CD14-positive monocyte (primary cell): ENCODE measurements at regions not wholly inside any gene's neighbourhood (a gene's known extent, or its start where the extent isn't known, plus 50 kb on each side); places are given as distances from the start of the nearest gene placed in this dataset.

ENCODE experiments used
- DNase-seq, 3 donors: peaks; one replicate each; pipeline ENCODE4 v3.0.0-alpha.2; 2011 to 2022
- H2AFZ ChIP-seq: 2 replicates; pipeline ENCODE4 v1.6.0; 2012; ENCODE audit warnings: mild to moderate bottlenecking, low read depth, low read length, inconsistent platforms; ENCODE audit not compliant: insufficient read depth, poor library complexity, severe bottlenecking
- H3K27ac ChIP-seq, 2 donors: 1 replicate in 1 of 2; 2 replicates in 1 of 2; pipeline ENCODE4 v1.5.1; 2012 to 2013; ENCODE audit warnings: low read length in 2 of 2, control low read depth in 1 of 2, inconsistent platforms in 1 of 2, low read depth in 1 of 2, mild to moderate bottlenecking in 1 of 2
- H3K27me3 ChIP-seq, 2 donors: one replicate each; pipeline versions ENCODE4 v1.6.0 to v1.6.1; 2011 to 2013; ENCODE audit warnings: low read length in 2 of 2; ENCODE audit not compliant: control insufficient read depth in 2 of 2, insufficient read depth in 2 of 2
- H3K36me3 ChIP-seq, 2 donors: replicated peaks in 1 of 2; 1 replicate in 1 of 2; 2 replicates in 1 of 2; pipeline versions ENCODE4 v1.5.1 to v1.6.1; 2012 to 2013; ENCODE audit warnings: low read length in 2 of 2, control low read depth in 1 of 2, inconsistent platforms in 1 of 2, mild to moderate bottlenecking in 1 of 2; ENCODE audit not compliant: insufficient read depth in 2 of 2, control insufficient read depth in 1 of 2
- H3K4me1 ChIP-seq, 2 donors: 1 replicate in 1 of 2; 2 replicates in 1 of 2; pipeline versions ENCODE4 v1.5.1 to v1.6.1; 2012 to 2013; ENCODE audit warnings: low read length in 2 of 2, control low read depth in 1 of 2, inconsistent platforms in 1 of 2, mild to moderate bottlenecking in 1 of 2, moderate library complexity in 1 of 2; ENCODE audit not compliant: insufficient read depth in 2 of 2, control insufficient read depth in 1 of 2
- H3K4me2 ChIP-seq: replicated peaks from 2 replicates; pipeline ENCODE3; 2012; ENCODE audit warnings: low read length, moderate library complexity, mild to moderate bottlenecking; ENCODE audit not compliant: poor library complexity, severe bottlenecking; ENCODE audit errors: extremely low read depth
- H3K4me3 ChIP-seq, 3 experiments: fragments of 200-600 bp in 1 of 3; sonication (generic) in 1 of 3; replicated peaks in 1 of 3; 1 replicate in 2 of 3; 2 replicates in 1 of 3; pipeline ENCODE4 v1.5.1; 2011 to 2013; ENCODE audit warnings: low read length in 3 of 3, mild to moderate bottlenecking in 3 of 3, control low read depth in 2 of 3, low read depth in 2 of 3, inconsistent platforms in 1 of 3, moderate library complexity in 1 of 3
- H3K79me2 ChIP-seq: 2 replicates; pipeline ENCODE4 v1.6.0; 2012; ENCODE audit warnings: mild to moderate bottlenecking, control low read depth, inconsistent platforms, low read length, moderate library complexity; ENCODE audit not compliant: insufficient read depth
- H3K9ac ChIP-seq: 2 replicates; pipeline ENCODE4 v1.6.0; 2017; ENCODE audit warnings: low read length, mild to moderate bottlenecking; ENCODE audit not compliant: insufficient read depth, poor library complexity, severe bottlenecking
- H3K9me3 ChIP-seq, 2 donors: replicated peaks in 1 of 2; 1 replicate in 1 of 2; 2 replicates in 1 of 2; pipeline versions ENCODE4 v1.5.1 to v1.6.1; 2012 to 2013; ENCODE audit warnings: low read length in 2 of 2, control low read depth in 1 of 2; ENCODE audit not compliant: control insufficient read depth in 1 of 2, insufficient read depth in 1 of 2
- H4K20me1 ChIP-seq: 2 replicates; pipeline ENCODE4 v1.6.0; 2012; ENCODE audit warnings: mild to moderate bottlenecking, low read length, control low read depth, moderate library complexity; ENCODE audit not compliant: insufficient read depth
- H3K27ac Mint-ChIP-seq, 7 donors: one replicate each; pipeline ENCODE4 v1.8.0; 2020; ENCODE audit warnings: mild to moderate bottlenecking in 7 of 7, mixed read lengths in 7 of 7, moderate library complexity in 6 of 7, inconsistent platforms in 2 of 7
- H3K27me3 Mint-ChIP-seq, 3 donors: one replicate each; pipeline ENCODE4 v1.8.0; 2021 to 2022; ENCODE audit warnings: low read depth in 3 of 3, mild to moderate bottlenecking in 3 of 3, mixed read lengths in 3 of 3, moderate library complexity in 3 of 3, inconsistent platforms in 1 of 3
- H3K36me3 Mint-ChIP-seq, 2 donors: one replicate each; pipeline ENCODE4 v1.8.0; 2020; ENCODE audit warnings: mixed read lengths in 2 of 2, inconsistent platforms in 1 of 2, mild to moderate bottlenecking in 1 of 2
- H3K4me1 Mint-ChIP-seq: one replicate; pipeline ENCODE4 v1.8.0; 2020; ENCODE audit warnings: mild to moderate bottlenecking, mixed read lengths
- H3K4me3 Mint-ChIP-seq, 2 donors: one replicate each; pipeline ENCODE4 v1.8.0; 2020; ENCODE audit warnings: mild to moderate bottlenecking in 2 of 2, mixed read lengths in 2 of 2, moderate library complexity in 1 of 2
- H3K9me3 Mint-ChIP-seq, 7 donors: one replicate each; pipeline ENCODE4 v1.8.0; 2020 to 2022; ENCODE audit warnings: mixed read lengths in 7 of 7, mild to moderate bottlenecking in 6 of 7, moderate library complexity in 6 of 7, inconsistent platforms in 2 of 7
- CTCF ChIP-seq: fragments of 200-600 bp; IDR thresholded peaks from one replicate; pipeline ENCODE4 v1.8.0; 2022; ENCODE audit warnings: antibody characterized with exemption, mild to moderate bottlenecking
- WGBS: methylation state at CpG from one replicate; pipeline ENCODE4 v1.1.5; 2013; ENCODE audit warnings: missing lambda C conversion rate; ENCODE audit not compliant: insufficient coverage; 5-methylcytosine and 5-hydroxymethylcytosine counted together
- intact Hi-C, 2 donors: fragments of 100-400 bp; cut with micrococcal nuclease; formaldehyde crosslinking; loops; one replicate each; pipeline versions ENCODE4 v1.15.0 to v1.15.1; 2023

GRCh38 chr3:8147711-8148110 lies 353.9 kb upstream of the LMCD1 start:
- WGBS: no CpG with 5 or more reads among the region's 1 CpG
- Histone ChIP-seq H3K4me2 (no peak overlapping the region), H3K36me3 (no peaks in the 10 kb centered on the region), H2AFZ (no peak overlapping the region), H3K9ac (no peak overlapping the region), H3K27me3 (no peaks in the 10 kb centered on the region), H3K4me3 (no peak overlapping the region), H3K9me3 (no peaks in the 10 kb centered on the region), H3K27ac (no peak overlapping the region), H4K20me1 (no peaks in the 10 kb centered on the region), H3K79me2 (no peaks in the 10 kb centered on the region), H3K4me1 (no peaks in the 10 kb centered on the region)
- intact Hi-C loops: no loop called here
- H3K4me1 Mint-ChIP-seq: no peaks in the 10 kb centered on the region
- TF ChIP-seq CTCF: no peak
- H3K27me3 Mint-ChIP-seq: no peaks in the 10 kb centered on the region
- H3K27ac Mint-ChIP-seq: no peak overlapping the region
- H3K4me3 Mint-ChIP-seq: no peak overlapping the region
- no peaks in the 10 kb centered on the region for H3K36me3 Mint-ChIP-seq
- peaks cover 0 to 6% (median 0%) of the 10 kb centered on the region in 7 donors for H3K9me3 Mint-ChIP-seq
- no peak for DNase-seq

DNA sequence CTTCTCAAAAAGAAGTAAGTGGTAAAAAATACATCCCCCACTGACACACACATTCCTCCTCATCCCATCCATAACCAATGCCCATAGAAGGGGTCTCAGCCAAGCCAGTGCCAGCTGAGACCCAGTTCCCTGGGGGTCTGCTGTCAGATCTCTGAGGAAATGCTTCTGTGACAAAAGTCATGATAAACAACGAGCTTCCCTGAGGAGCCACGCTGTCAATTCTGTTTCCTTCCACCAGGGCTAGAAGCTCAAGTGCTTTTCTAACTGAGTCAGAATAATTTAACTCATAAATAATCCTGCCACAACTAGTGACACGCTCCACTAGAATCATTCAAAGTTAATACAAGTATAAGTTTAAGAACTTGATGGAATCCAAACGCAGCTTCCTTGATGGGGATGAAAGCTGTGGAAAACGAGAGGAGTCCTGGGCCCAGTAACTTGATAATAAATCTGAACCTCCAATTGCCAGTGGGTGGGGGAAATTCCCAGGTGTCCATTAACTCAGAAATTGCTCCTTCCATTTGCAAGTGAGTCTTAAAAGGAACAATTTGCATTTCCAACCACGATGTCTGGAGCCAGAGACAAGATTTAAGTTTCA lies 348.7 kb upstream of the LMCD1 start:
- Histone ChIP-seq H3K4me1 (no peaks in the 10 kb centered on the region), H2AFZ (no peak overlapping the region), H3K4me2 (no peak overlapping the region), H3K4me3 (no peak overlapping the region), H3K27ac (no peak overlapping the region), H3K9ac (no peak overlapping the region), H4K20me1 (no peaks in the 10 kb centered on the region), H3K36me3 (no peaks in the 10 kb centered on the region), H3K9me3 (no peaks in the 10 kb centered on the region), H3K79me2 (no peaks in the 10 kb centered on the region), H3K27me3 (no peaks in the 10 kb centered on the region)
- TF ChIP-seq CTCF: no peak
- Mint-ChIP-seq H3K27ac (no peak overlapping the region), H3K27me3 (no peaks in the 10 kb centered on the region), H3K4me3 (no peak overlapping the region), H3K36me3 (no peaks in the 10 kb centered on the region), H3K9me3 (peaks cover 0 to 9% (median 5%) of the 10 kb centered on the region in 7 donors), H3K4me1 (no peaks in the 10 kb centered on the region)
- WGBS: 74% methylated on average over 2 of the region's 6 CpGs
- intact Hi-C loops: no loop called here
- no peak for DNase-seq
